ENCODE measurements at regions not wholly inside any gene's neighbourhood (a gene's known extent, or its start where the extent isn't known, plus 50 kb on each side); places are given as distances from the start of the nearest gene placed in this dataset.

GRCh38 chr1:209249785-209250440 is 333.6 kb upstream of the CAMK1G start:
- FAIRE-seq = no peak

- no peak for FAIRE-seq
Observed at GRCh38 chr1:209250861-209251636, 332.5 kb upstream of the CAMK1G start.

- no peak for FAIRE-seq
Observed at GRCh38 chr1:209256766-209257350, 326.7 kb upstream of the CAMK1G start.

GRCh38 chr1:209257454-209257853 is 326.1 kb upstream of the CAMK1G start:
- FAIRE-seq = no peak

GRCh38 chr1:209260136-209260535 is 323.4 kb upstream of the CAMK1G start:
- FAIRE-seq = no peak

GRCh38 chr1:209262631-209263030 is 320.9 kb upstream of the CAMK1G start:
- no peak for FAIRE-seq

- FAIRE-seq = no peak
Observed at GRCh38 chr1:209265301-209265700, 318.2 kb upstream of the CAMK1G start.

- no peak for FAIRE-seq
Observed at GRCh38 chr1:209266590-209267205, 316.8 kb upstream of the CAMK1G start.

- no peak for FAIRE-seq
Observed at GRCh38 chr1:209267968-209268367, 315.5 kb upstream of the CAMK1G start.

- FAIRE-seq = no peak
Observed at GRCh38 chr1:209268479-209268878, 315.0 kb upstream of the CAMK1G start.

- no peak for FAIRE-seq
Observed at GRCh38 chr1:209276321-209276720, 307.2 kb upstream of the CAMK1G start.

- FAIRE-seq = no peak
Observed at GRCh38 chr1:209277662-209278061, 305.9 kb upstream of the CAMK1G start.

- no peak for FAIRE-seq
Observed at GRCh38 chr1:209291715-209292114, 291.8 kb upstream of the CAMK1G start.

- no peak for FAIRE-seq
Observed at GRCh38 chr1:209302779-209303568, 280.5 kb upstream of the CAMK1G start.

- FAIRE-seq = no peak
Observed at GRCh38 chr1:209304166-209304565, 279.3 kb upstream of the CAMK1G start.

- FAIRE-seq = no peak
Observed at GRCh38 chr1:209305221-209305954, 278.1 kb upstream of the CAMK1G start.

- no peak for FAIRE-seq
Observed at GRCh38 chr1:209307846-209308245, 275.7 kb upstream of the CAMK1G start.

- FAIRE-seq = no peak
Observed at GRCh38 chr1:209309198-209309597, 274.3 kb upstream of the CAMK1G start.

GRCh38 chr1:209311770-209312169 is 271.7 kb upstream of the CAMK1G start:
- FAIRE-seq = no peak

GRCh38 chr1:209316929-209317328 is 266.6 kb upstream of the CAMK1G start:
- no peak for FAIRE-seq

GRCh38 chr1:209318181-209319056 is 265.1 kb upstream of the CAMK1G start:
- FAIRE-seq = no peak
